GM23338 (cell line): ENCODE measurements at regions not wholly inside any gene's neighbourhood (a gene's known extent, or its start where the extent isn't known, plus 50 kb on each side); places are given as distances from the start of the nearest gene placed in this dataset.

Source experiments
- ATAC-seq: fragments of 200-7000 bp; cut with Tn5 transposase; 3 replicates; pipeline ENCODE4 v1.9.1; 2020
- DNase-seq: peaks from one replicate; pipeline ENCODE4 v3.0.0-alpha.2; 2015; ENCODE audit warnings: low spot score
- H2AFZ ChIP-seq: fragments of 200-600 bp; sonication (generic); 2 replicates; pipeline ENCODE4 v1.8.0; 2016; ENCODE audit warnings: antibody characterized with exemption, mild to moderate bottlenecking, moderate library complexity
- H3F3A ChIP-seq: fragments of 200-600 bp; sonication (generic); replicated peaks from 2 replicates; pipeline ENCODE4 v1.8.0; 2017; ENCODE audit warnings: antibody characterized with exemption, mixed run types, low read depth
- H3K27ac ChIP-seq: fragments of 200-600 bp; sonication (generic); 2 replicates; pipeline ENCODE4 v1.6.1; 2016; ENCODE audit warnings: low read depth
- H3K27me3 ChIP-seq: fragments of 200-600 bp; sonication (generic); 2 replicates; pipeline ENCODE4 v1.8.0; 2016; ENCODE audit warnings: mild to moderate bottlenecking, mixed run types, moderate library complexity; ENCODE audit not compliant: insufficient read depth
- H3K36me3 ChIP-seq: fragments of 200-600 bp; sonication (generic); 2 replicates; pipeline ENCODE4 v1.8.0; 2016; ENCODE audit warnings: mild to moderate bottlenecking; ENCODE audit not compliant: insufficient read depth
- H3K4me1 ChIP-seq: fragments of 200-600 bp; sonication (generic); 2 replicates; pipeline ENCODE4 v1.8.0; 2016; ENCODE audit warnings: mild to moderate bottlenecking, moderate library complexity; ENCODE audit not compliant: insufficient read depth
- H3K4me2 ChIP-seq: fragments of 200-600 bp; sonication (generic); 2 replicates; pipeline ENCODE4 v1.7.1; 2017; ENCODE audit warnings: mixed run types
- H3K4me3 ChIP-seq: fragments of 200-600 bp; sonication (generic); 2 replicates; pipeline ENCODE4 v1.6.1; 2016; ENCODE audit warnings: mixed run types
- H3K79me2 ChIP-seq: fragments of 200-600 bp; sonication (generic); replicated peaks from 2 replicates; pipeline ENCODE4 v1.8.0; 2017; ENCODE audit warnings: mild to moderate bottlenecking; ENCODE audit not compliant: insufficient read depth
- H3K9me2 ChIP-seq: fragments of 200-600 bp; sonication (generic); 2 replicates; pipeline ENCODE4 v1.8.0; 2017; ENCODE audit not compliant: insufficient read depth
- H4K20me1 ChIP-seq: fragments of 200-600 bp; sonication (generic); replicated peaks from 2 replicates; pipeline ENCODE4 v1.8.0; 2017; ENCODE audit warnings: mild to moderate bottlenecking; ENCODE audit not compliant: insufficient read depth
- H3K27ac Mint-ChIP-seq: 2 replicates; pipeline ENCODE4 v1.8.0; 2020; ENCODE audit warnings: inconsistent platforms, mild to moderate bottlenecking, moderate library complexity, mixed read lengths
- H3K27me3 Mint-ChIP-seq: 3 replicates; pipeline ENCODE4 v1.8.0; 2022; ENCODE audit warnings: low read depth, mild to moderate bottlenecking, moderate library complexity, mixed read lengths, inconsistent platforms; ENCODE audit not compliant: insufficient read depth, poor library complexity
- H3K36me3 Mint-ChIP-seq: 3 replicates; pipeline ENCODE4 v1.8.0; 2021; ENCODE audit warnings: low read depth, mild to moderate bottlenecking, inconsistent platforms, moderate library complexity, mixed read lengths
- H3K4me1 Mint-ChIP-seq: 3 replicates; pipeline ENCODE4 v1.8.0; 2020; ENCODE audit warnings: mild to moderate bottlenecking, inconsistent platforms, mixed read lengths
- H3K4me3 Mint-ChIP-seq: 3 replicates; pipeline ENCODE4 v1.8.0; 2021; ENCODE audit warnings: moderate library complexity, mild to moderate bottlenecking, inconsistent platforms, mixed read lengths
- H3K9me3 Mint-ChIP-seq: 3 replicates; pipeline ENCODE4 v1.8.0; 2020; ENCODE audit warnings: moderate library complexity, mild to moderate bottlenecking, inconsistent platforms, mixed read lengths
- CTCF ChIP-seq, 2 experiments: fragments of 200-600 bp in 1 of 2; sonication (generic) in 1 of 2; conservative IDR thresholded peaks; 2 replicates each; pipeline versions ENCODE4 v1.5.1 to v1.6.1; 2016 to 2017; ENCODE audit warnings: antibody characterized with exemption in 2 of 2, low read depth in 2 of 2, mild to moderate bottlenecking in 2 of 2, moderate library complexity in 1 of 2
- JUNB ChIP-seq: IDR thresholded peaks from one replicate; pipeline ENCODE4 v1.6.1; 2016; ENCODE audit warnings: antibody characterized with exemption; ENCODE audit not compliant: unreplicated experiment
- NANOG ChIP-seq: IDR thresholded peaks from 2 replicates; pipeline ENCODE4 v1.6.1; 2016; ENCODE audit warnings: antibody characterized with exemption, borderline replicate concordance
- REST ChIP-seq: IDR thresholded peaks from one replicate; pipeline ENCODE4 v1.6.1; 2018; ENCODE audit warnings: antibody characterized with exemption; ENCODE audit not compliant: unreplicated experiment
- ZNF114 ChIP-seq: fragments of 250-450 bp; sonication (Bioruptor Pico); IDR thresholded peaks from 2 replicates; pipeline ENCODE4 v1.5.0; 2020; ENCODE audit warnings: mild to moderate bottlenecking, moderate library complexity
- ZNF462 ChIP-seq: fragments of 250-450 bp; sonication (Bioruptor Pico); IDR thresholded peaks from 2 replicates; pipeline ENCODE4 v1.5.0; 2020; ENCODE audit warnings: mild to moderate bottlenecking, moderate library complexity

- no peak for ATAC-seq
- Mint-ChIP-seq H3K27me3 (no peaks in the 10 kb centered on the region), H3K27ac (peak overlapping the region; percentile 59), H3K4me3 (no peak overlapping the region), H3K4me1 (no peaks in the 10 kb centered on the region; the same call in 2 of the 3 replicates), H3K9me3 (no peaks in the 10 kb centered on the region; the same call in 1 of the 3 replicates), H3K36me3 (no peaks in the 10 kb centered on the region)
- Histone ChIP-seq H3K36me3 (no peaks in the 10 kb centered on the region), H3K79me2 (no peaks in the 10 kb centered on the region), H2AFZ (no peak overlapping the region), H3F3A (no peaks in the 10 kb centered on the region), H3K27me3 (no peaks in the 10 kb centered on the region), H3K4me1 (no peaks in the 10 kb centered on the region), H3K4me2 (no peak overlapping the region), H3K27ac (no peak overlapping the region), H3K9me2 (no peaks in the 10 kb centered on the region), H4K20me1 (no peaks in the 10 kb centered on the region), H3K4me3 (no peak overlapping the region)
- no peak for DNase-seq
- no peak for TF ChIP-seq JUNB
- TF ChIP-seq NANOG, result no peak
Observed at GRCh38 chr2:175631245-175631623, 370.8 kb downstream of the LNPK start.

GRCh38 chr2:175630280-175631244 is 371.5 kb downstream of the LNPK start:
- Histone ChIP-seq H3K4me1 (no peaks in the 10 kb centered on the region), H2AFZ (no peak overlapping the region), H3K4me2 (no peak overlapping the region), H3K9me2 (no peaks in the 10 kb centered on the region), H3K36me3 (no peaks in the 10 kb centered on the region), H3K27me3 (no peaks in the 10 kb centered on the region), H3K27ac (no peak overlapping the region), H3F3A (no peaks in the 10 kb centered on the region), H3K4me3 (no peak overlapping the region), H4K20me1 (no peaks in the 10 kb centered on the region), H3K79me2 (no peaks in the 10 kb centered on the region)
- peak overlapping the region; percentile 59; the same call in 1 of the 2 replicates for H3K27ac Mint-ChIP-seq
- H3K27me3 Mint-ChIP-seq, result no peaks in the 10 kb centered on the region
- peak; percentile 32; the same call in 1 of the 3 replicates for ATAC-seq
- H3K36me3 Mint-ChIP-seq, result no peaks in the 10 kb centered on the region
- no peaks in the 10 kb centered on the region; the same call in 1 of the 3 replicates for H3K9me3 Mint-ChIP-seq
- DNase-seq, result peak; percentile 4
- H3K4me1 Mint-ChIP-seq, result no peaks in the 10 kb centered on the region; the same call in 2 of the 3 replicates
- TF ChIP-seq REST (no peak), CTCF (conservative IDR thresholded peaks at IDR 0.05; ENCODE audit: low read depth in 2 of 2) (peak in 1 of 2 experiments; percentile 36; a peak in 2 of 4 replicates), ZNF114 (no peak), ZNF462 (CRISPR knock-in tag) (no peak)
- H3K4me3 Mint-ChIP-seq, result no peak overlapping the region
